Lower leg skin (tissue), 3 donors: ENCODE measurements at regions not wholly inside any gene's neighbourhood (a gene's known extent, or its start where the extent isn't known, plus 50 kb on each side); places are given as distances from the start of the nearest gene placed in this dataset.
"Not testable (repeated sequence)": the region's sequence is repeated elsewhere in the genome, so short reads cannot be mapped to it uniquely, and the experiment has no call there.

Experiments
- CTCF ChIP-seq, 3 donors: fragments of 450-650 bp; IDR thresholded peaks; one replicate each; pipeline ENCODE4 v1.5.1; 2016; ENCODE audit warnings: antibody characterized with exemption in 3 of 3, mild to moderate bottlenecking in 3 of 3, moderate library complexity in 2 of 3
- POLR2A ChIP-seq, 2 donors: fragments of 450-650 bp; IDR thresholded peaks; one replicate each; pipeline ENCODE4 v1.6.1; 2016 to 2017; ENCODE audit warnings: antibody characterized with exemption in 2 of 2, mild to moderate bottlenecking in 1 of 2, moderate library complexity in 1 of 2

GRCh38 chr14:38932653-38933000 lies 170.4 kb downstream of the SEC23A start:
- not testable (repeated sequence) for TF ChIP-seq CTCF, POLR2A (IDR thresholded peaks at IDR 0.05)
